ENCODE measurements at regions not wholly inside any gene's neighbourhood (a gene's known extent, or its start where the extent isn't known, plus 50 kb on each side); places are given as distances from the start of the nearest gene placed in this dataset.
"Not testable (repeated sequence)": the region's sequence is repeated elsewhere in the genome, so short reads cannot be mapped to it uniquely, and the experiment has no call there.

GRCh38 chr19:27709496-27709895 lies 1503.5 kb downstream of the UQCRFS1 start:
- no peak for DNase-seq (ENCODE audit: low spot score)

GRCh38 chr19:27708986-27709385 lies 1504.0 kb downstream of the UQCRFS1 start:
- DNase-seq (ENCODE audit: low spot score): not testable (repeated sequence)

DNA sequence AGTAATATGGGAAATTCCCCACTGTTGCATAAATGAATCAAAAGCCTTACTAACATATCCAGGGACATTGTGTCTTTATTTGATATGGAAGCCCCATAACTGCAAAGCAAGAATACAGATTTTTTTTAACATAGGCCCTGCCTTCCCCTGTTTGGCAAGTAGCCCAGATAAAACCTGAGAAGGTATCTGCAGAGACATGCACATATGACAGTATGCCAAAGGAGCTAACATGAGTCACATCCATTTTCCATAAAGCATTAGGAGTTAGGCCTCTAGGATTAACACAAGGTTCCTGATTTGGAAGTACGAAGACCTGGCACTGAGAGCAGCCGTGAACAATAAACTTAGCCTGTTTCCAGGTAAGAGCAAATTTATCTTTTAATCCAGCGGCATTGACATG lies 1505.9 kb downstream of the UQCRFS1 start:
- DNase-seq (ENCODE audit: low spot score): not testable (repeated sequence)

- DNase-seq (ENCODE audit: low spot score): no peak
Measured at GRCh38 chr19:27705896-27706295, 1507.1 kb downstream of the UQCRFS1 start.

- DNase-seq (ENCODE audit: low spot score): no peak
Measured at GRCh38 chr19:27694361-27695055, 1518.4 kb downstream of the UQCRFS1 start.

GRCh38 chr19:27691991-27692390 lies 1521.0 kb downstream of the UQCRFS1 start:
- DNase-seq (ENCODE audit: low spot score): no peak

- DNase-seq (ENCODE audit: low spot score): no peak
Measured at GRCh38 chr19:27689734-27690241, 1523.2 kb downstream of the UQCRFS1 start.

DNA sequence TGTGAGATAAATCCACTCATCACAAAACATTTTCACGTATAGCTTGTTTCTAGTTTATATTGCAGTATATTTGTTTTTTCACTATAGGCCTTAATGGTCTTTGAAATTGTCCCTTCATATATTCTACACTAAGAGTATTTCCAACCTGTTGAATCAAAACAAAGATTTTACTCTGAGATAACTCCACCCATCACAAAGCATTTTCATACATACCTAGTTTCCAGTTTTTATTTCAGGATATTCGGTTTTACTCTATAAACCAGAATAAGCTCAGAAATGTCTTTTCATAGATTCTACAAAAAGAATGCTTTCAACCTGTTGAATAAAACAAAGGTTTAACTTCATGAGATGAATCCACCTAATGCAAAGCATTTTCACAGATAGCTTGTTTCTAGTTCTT lies 1528.7 kb downstream of the UQCRFS1 start:
- no peak for DNase-seq (ENCODE audit: low spot score)

GRCh38 chr19:27681972-27682371 lies 1531.0 kb downstream of the UQCRFS1 start:
- no peak for DNase-seq (ENCODE audit: low spot score)

DNA sequence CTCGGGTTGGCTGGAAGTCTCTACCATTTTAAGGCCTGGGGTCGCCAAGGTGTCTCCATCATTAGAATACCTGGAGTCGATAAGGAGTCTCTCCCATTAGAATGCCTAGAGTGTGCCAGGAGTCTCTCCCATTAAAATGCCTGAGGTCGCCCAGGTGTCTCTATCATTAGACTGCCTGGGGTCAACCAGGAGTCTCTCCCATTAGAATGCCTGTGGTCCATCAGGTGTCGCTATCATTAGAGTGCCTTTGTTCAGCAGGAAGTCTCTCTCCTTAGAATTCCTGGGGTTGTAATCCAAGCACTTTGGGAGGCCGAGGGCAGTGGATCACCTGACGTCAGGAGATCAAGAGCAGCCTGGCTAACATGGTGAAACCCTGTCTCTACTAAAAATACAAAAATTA lies 1533.0 kb downstream of the UQCRFS1 start:
- no peak for DNase-seq (ENCODE audit: low spot score)

DNA sequence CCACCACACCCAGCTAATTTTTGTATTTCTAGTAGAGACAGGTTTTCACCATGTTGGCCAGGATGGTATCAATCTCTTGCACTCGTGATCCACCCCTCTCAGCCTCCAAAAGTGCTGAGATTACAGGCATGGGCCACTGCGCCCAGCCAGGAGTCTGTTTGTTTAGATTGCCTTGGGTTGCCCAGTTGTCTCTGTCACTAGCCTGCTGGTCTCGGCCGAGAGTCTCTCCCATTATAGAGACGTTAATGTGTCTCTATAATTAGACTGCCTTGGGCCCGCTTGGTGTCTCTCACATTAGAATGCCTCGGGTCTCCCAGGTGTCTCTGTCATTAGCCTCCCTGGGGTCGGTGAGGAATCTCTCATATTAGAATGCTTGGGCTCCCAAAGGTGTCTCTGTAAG lies 1533.6 kb downstream of the UQCRFS1 start:
- DNase-seq (ENCODE audit: low spot score): no peak

DNA sequence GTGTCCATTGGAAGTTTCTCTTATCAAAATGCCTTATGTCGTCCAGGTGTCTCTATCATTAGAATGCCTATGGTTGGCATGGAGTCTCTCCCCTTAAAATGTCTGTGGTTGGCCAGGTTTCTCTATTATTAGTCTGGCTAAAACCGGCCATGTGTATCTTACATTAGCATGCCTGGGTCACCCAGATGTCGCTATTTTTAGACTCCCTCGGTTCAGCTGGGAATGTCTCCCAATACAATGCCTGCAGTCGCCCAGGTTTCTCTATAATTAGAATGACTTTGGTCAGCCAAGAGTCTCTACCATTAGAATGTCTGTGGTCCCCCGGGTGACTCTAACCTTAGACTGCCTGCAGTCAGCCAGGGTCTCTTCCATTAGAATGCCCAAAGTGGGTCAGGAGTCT lies 1536.1 kb downstream of the UQCRFS1 start:
- DNase-seq (ENCODE audit: low spot score): no peak

DNA sequence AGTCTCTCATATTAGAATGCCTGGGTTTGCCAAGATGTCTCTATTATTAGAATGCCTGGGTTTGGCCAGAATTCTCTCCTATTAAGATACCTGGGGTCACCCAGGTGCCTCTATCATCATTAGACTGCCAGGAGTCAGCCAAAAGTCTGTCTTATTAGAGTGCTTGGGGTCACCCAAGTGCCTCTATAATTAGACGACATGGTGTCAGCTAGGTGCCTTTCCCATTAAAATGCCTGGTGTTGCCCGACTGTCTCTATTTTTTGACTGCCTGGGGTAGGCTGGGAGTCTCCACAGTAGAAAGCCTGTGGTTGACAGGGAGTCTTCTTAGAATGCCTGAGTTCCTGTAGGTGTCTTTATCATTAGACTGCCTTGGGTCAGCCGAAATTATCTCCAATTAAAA lies 1536.6 kb downstream of the UQCRFS1 start:
- DNase-seq (ENCODE audit: low spot score): no peak

GRCh38 chr19:27675771-27676170 lies 1537.2 kb downstream of the UQCRFS1 start:
- DNase-seq (ENCODE audit: low spot score): no peak

DNA sequence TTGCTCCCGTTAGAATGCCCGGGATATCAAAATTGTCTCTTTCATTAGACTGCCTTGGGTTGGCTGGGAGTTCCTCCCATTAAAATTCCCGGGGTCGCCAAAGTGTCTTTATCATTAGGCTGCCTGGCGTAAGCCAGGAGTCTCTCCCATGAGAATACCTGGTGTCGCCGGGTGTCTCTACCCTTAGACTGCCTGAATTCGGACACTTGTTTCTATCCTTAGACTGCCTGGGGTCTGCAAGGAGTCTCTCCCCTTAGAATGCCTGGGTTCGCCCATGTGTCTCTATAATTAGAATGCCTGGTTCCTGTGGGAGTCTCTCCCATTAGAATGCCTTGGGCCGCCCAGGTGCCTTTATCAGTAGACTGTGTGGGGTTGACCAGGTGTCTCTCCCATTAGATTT lies 1538.2 kb downstream of the UQCRFS1 start:
- no peak for DNase-seq (ENCODE audit: low spot score)

- DNase-seq (ENCODE audit: low spot score): no peak
Measured at GRCh38 chr19:27673986-27674385, 1539.0 kb downstream of the UQCRFS1 start.

- no peak for DNase-seq (ENCODE audit: low spot score)
Measured at GRCh38 chr19:27672309-27673047, 1540.5 kb downstream of the UQCRFS1 start.

- DNase-seq (ENCODE audit: low spot score): no peak
Measured at GRCh38 chr19:27671876-27672275, 1541.1 kb downstream of the UQCRFS1 start.

GRCh38 chr19:27660428-27660827 lies 1552.5 kb downstream of the UQCRFS1 start:
- no peak for DNase-seq (ENCODE audit: low spot score)

DNA sequence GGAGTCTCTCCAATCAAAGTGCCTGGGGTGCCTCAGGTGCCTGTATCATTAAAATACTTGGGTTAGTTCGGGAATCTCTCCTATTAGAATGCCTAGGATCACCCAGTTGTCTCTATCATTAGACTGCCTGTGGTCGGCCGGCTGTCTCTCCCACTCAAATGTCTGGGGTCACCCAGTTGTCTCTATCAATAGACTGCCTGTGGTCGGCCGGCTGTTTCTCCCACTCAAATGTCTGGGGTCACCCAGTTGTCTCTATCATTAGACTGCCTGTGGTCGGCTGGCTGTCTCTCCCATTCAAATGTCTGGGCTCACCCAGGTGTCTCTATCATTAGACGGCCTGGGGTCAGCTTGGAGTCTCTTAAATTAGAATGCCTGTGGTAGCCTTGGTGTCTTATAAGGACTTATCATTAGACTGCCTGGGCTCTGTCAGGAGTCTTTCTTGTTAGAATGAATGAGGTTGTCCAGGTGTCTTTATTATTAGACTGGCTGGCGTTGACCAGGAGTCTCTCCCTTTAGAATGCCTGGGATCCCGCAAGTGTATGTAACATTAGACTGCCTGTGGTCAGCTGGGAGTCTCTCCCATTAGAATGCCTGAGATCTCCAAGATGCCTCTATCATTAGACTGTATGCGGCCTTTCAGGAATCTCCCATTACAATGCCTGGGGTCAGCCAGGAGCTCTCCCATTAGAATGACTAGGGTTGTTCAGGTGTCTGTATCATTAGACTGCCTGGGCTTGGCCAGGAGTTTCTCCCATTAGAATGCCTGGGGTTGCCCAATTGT lies 1555.5 kb downstream of the UQCRFS1 start:
- DNase-seq (ENCODE audit: low spot score): no peak

- DNase-seq (ENCODE audit: low spot score): no peak
Measured at GRCh38 chr19:27654266-27654990, 1558.5 kb downstream of the UQCRFS1 start.

DNA sequence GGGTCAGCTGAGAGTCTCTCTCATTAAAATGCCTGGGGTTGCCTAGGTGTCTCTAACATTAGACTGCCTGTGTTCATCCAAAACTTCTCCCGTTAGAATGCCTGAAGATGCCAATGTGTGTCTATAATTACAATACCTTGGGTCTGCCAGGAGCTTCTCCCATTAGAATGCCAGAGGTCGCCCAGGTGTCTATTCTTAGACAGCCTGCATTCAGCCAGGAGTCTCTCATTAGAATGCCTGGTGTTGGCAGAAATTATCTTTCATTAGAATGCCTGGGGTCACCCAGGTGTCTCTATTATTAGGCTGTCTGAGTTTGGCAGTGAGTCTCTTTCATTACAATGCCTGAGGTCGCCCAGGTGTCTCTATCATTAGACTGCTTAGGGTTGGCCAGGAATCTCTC lies 1560.2 kb downstream of the UQCRFS1 start:
- no peak for DNase-seq (ENCODE audit: low spot score)

Data from pons (tissue), 1 donor.